Activated CD4-positive, alpha-beta T cell treated with anti-CD3 and anti-CD28 coated beads, Interleukin-2, amount 10 ng/mL, durations not matched to agents 24 days and 14 days (primary cell): ENCODE measurements at regions not wholly inside any gene's neighbourhood (a gene's known extent, or its start where the extent isn't known, plus 50 kb on each side); places are given as distances from the start of the nearest gene placed in this dataset.

ENCODE experiments used
- DNase-seq: peaks from one replicate; pipeline ENCODE4 v3.0.0; 2022
- H3K27ac Mint-ChIP-seq: one replicate; pipeline ENCODE4 v1.8.0; 2022; ENCODE audit warnings: mild to moderate bottlenecking, mixed read lengths
- H3K27me3 Mint-ChIP-seq: one replicate; pipeline ENCODE4 v1.8.0; 2022; ENCODE audit warnings: mixed read lengths
- H3K36me3 Mint-ChIP-seq: one replicate; pipeline ENCODE4 v1.8.0; 2022; ENCODE audit warnings: low read depth, mild to moderate bottlenecking, mixed read lengths
- H3K4me1 Mint-ChIP-seq: one replicate; pipeline ENCODE4 v1.8.0; 2021; ENCODE audit warnings: mixed read lengths
- H3K4me3 Mint-ChIP-seq: one replicate; pipeline ENCODE4 v1.8.0; 2022; ENCODE audit warnings: mild to moderate bottlenecking, moderate library complexity, mixed read lengths
- H3K9me3 Mint-ChIP-seq: one replicate; pipeline ENCODE4 v1.8.0; 2021; ENCODE audit warnings: mixed read lengths
- intact Hi-C: fragments of 100-400 bp; cut with micrococcal nuclease; formaldehyde crosslinking; loops from one replicate; pipeline ENCODE4 v1.15.1; 2023

DNA sequence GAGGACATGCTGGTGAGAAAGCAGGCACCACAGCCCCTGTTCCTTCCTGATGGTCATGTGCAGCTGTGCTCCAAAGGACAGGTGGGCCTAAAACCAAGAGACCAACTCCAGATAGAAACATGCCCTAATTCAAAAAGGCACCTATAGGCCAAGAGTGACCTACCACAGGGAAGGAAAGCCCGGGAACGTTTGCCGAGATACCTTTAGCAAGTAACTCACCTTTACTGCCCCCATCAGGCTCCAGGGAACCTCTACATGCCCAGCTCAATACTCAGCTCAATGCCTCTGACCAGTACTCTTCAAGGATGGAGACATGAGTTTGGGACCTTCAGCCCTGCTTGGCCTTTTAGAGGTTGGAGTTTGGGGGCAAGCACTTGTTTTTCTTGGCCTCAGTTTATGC, 172.8 kb upstream of the FSTL4 start:
- intact Hi-C loops: no loop called here
- H3K4me3 Mint-ChIP-seq: no peak overlapping the region
- H3K36me3 Mint-ChIP-seq: no peaks in the 10 kb centered on the region
- H3K27me3 Mint-ChIP-seq: no peaks in the 10 kb centered on the region
- no peaks in the 10 kb centered on the region for H3K4me1 Mint-ChIP-seq
- no peak for DNase-seq
- peaks cover 5% of the 10 kb centered on the region for H3K9me3 Mint-ChIP-seq
- H3K27ac Mint-ChIP-seq: no peak overlapping the region

DNA sequence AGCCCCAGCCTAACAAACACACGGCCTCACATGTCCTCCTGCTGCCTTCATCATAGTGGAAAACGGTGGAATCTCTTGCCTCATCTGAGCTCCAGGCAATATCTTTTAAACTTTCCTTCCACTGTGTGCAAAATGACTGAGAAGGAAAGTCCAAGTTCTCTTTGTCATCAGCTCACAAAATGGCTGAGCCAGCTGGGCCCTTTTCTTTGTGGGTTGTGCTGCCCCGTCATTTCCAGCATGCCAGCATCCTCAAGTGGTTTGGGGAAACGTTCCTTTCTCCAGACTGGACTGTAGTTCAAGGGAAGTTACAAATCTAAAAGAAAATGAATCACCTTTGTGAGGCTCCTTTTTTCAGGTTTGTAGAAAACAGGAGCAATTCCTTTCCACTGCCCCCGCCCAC, 171.1 kb upstream of the FSTL4 start:
- H3K4me3 Mint-ChIP-seq: no peak overlapping the region
- no peaks in the 10 kb centered on the region for H3K27me3 Mint-ChIP-seq
- intact Hi-C loops: no loop called here
- no peaks in the 10 kb centered on the region for H3K36me3 Mint-ChIP-seq
- H3K9me3 Mint-ChIP-seq: peaks cover 5% of the 10 kb centered on the region
- H3K4me1 Mint-ChIP-seq: no peaks in the 10 kb centered on the region
- DNase-seq: no peak
- no peak overlapping the region for H3K27ac Mint-ChIP-seq

DNA sequence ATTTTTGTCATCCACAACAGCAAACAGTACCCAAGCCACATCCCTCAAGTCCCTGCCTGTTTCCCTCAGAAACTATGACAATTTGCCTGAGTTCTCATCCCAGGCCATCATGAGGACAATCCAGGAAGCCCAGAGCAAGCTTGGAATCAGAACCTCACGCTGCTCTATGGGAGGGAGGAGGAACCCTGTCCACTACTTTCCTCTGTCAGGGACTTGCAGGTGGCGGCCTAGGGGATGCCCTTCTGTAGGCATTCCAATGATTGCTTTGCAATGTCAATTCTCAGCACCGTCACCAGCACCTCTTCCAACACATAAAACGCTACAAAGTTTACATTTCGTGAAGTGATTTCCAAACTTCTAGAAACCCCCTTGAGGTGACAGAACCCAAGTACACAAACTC, 170.4 kb upstream of the FSTL4 start:
- Mint-ChIP-seq H3K36me3 (no peaks in the 10 kb centered on the region), H3K4me3 (no peak overlapping the region)
- intact Hi-C loops: no loop called here

DNA sequence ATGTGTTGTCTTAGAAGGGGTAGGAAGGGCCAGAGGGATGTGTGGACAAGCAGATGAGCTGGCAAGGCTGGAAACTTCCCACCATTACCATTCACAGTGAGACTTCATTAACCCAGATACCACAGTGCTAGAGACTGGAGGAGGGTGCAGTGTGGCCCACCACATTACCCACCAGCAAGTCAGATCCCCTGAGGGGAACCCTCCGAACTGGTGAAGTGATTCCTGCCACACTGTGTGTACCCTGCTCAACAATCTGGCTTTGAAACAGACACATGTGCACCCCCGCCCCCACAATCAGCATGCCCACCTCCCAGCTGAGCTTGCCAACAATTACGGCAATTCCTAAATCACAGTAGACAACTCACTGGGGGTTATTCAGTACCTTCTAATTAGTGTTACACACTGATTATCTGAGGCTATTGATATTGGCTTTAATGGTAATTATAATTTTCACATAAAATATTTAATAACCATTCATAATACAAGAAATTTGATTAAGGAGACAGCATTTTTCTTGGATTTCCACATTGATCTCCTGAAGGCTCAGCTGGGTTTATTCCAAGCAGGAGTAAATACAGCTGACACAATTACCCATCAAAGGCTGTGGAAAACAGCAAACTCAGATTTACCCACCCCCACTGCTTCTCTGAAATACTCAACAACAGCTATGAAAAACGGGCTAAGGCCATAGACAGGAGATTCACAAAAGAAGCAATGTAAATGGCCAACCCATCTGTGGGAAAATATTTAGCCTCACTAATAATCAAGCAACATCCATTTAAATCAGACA, 169.3 kb upstream of the FSTL4 start:
- no peaks in the 10 kb centered on the region for H3K36me3 Mint-ChIP-seq
- H3K27me3 Mint-ChIP-seq: no peaks in the 10 kb centered on the region
- no peak overlapping the region for H3K27ac Mint-ChIP-seq
- peaks cover 5% of the 10 kb centered on the region for H3K9me3 Mint-ChIP-seq
- H3K4me3 Mint-ChIP-seq: no peak overlapping the region
- no peaks in the 10 kb centered on the region for H3K4me1 Mint-ChIP-seq
- intact Hi-C loops: no loop called here
- no peak for DNase-seq

More for the DNA sequence above, 170.4 kb upstream of the FSTL4 start:
- Mint-ChIP-seq H3K9me3 (peaks cover 5% of the 10 kb centered on the region), H3K4me1 (no peaks in the 10 kb centered on the region), H3K27ac (no peak overlapping the region), H3K27me3 (no peaks in the 10 kb centered on the region)
- no peak for DNase-seq

DNA sequence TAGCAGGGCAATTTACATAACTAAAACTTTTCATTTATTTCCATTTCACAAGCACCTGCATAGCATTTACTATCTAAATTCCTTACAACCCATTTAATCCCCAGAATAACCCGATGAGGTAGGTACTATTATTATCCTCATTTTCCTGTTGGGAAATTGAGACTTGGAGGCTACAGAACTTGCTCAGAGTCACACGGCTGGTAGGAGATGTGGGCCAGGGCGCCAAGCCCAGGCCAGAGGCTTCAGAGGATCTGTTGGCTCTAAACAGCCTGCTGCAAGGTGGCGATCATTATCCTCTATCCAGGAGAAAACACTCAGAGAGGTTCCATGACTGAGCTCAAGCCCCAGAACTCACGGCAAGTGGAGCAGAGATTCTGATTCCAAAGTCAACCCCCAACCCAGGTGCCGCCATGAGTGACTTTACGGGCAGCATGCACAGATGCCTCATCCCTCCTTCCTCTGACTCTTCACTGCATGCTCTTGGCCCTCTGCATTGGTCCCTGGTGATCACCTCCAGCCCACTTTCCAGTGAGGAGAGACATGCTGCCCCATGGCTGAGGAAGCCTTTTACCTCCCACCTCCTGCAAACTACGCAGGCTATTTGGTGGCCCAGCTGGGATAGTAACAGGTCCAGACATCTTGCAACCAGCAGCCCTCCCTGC, 168.4 kb upstream of the FSTL4 start:
- H3K9me3 Mint-ChIP-seq: peaks cover 5% of the 10 kb centered on the region
- no peaks in the 10 kb centered on the region for H3K4me1 Mint-ChIP-seq
- no peaks in the 10 kb centered on the region for H3K36me3 Mint-ChIP-seq
- no peak overlapping the region for H3K27ac Mint-ChIP-seq
- H3K27me3 Mint-ChIP-seq: no peaks in the 10 kb centered on the region
- no peak overlapping the region for H3K4me3 Mint-ChIP-seq
- DNase-seq: no peak
- intact Hi-C loops: no loop called here

DNA sequence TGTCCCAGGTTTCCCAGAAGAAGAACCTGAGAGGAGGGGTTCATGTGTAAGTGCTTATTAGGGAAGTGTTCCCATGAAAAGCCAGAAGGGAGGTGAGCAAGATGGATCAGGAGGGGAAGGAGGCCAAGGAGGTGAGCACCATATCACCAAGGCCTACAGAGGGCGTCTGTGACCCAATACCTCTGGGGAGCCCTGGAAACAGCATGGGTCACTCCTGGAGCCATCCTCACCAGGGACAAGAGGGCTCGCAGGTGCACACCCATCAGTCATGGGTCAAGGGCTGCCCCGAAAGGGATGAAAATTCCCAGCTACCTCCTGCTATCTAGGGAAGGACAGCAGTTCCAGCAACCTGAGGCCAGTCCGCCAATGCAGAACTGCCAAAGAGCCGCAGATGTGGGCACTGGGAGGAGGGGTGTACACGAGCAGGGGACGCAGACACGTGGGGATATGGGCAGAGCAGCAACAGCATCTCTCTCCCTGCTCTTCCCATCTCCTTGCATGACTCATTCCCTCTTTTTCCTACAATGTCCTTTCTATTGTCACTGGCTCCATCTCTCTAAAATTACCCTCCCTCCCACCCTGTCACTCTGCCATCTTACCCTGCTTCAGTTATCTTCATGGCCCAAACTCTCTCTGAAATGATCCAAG, 167.6 kb upstream of the FSTL4 start:
- H3K27me3 Mint-ChIP-seq: no peaks in the 10 kb centered on the region
- no peak overlapping the region for H3K27ac Mint-ChIP-seq
- no peak overlapping the region for H3K4me3 Mint-ChIP-seq
- no peaks in the 10 kb centered on the region for H3K36me3 Mint-ChIP-seq
- no peak for DNase-seq
- H3K9me3 Mint-ChIP-seq: peaks cover 3% of the 10 kb centered on the region
- intact Hi-C loops: no loop called here
- no peaks in the 10 kb centered on the region for H3K4me1 Mint-ChIP-seq

DNA sequence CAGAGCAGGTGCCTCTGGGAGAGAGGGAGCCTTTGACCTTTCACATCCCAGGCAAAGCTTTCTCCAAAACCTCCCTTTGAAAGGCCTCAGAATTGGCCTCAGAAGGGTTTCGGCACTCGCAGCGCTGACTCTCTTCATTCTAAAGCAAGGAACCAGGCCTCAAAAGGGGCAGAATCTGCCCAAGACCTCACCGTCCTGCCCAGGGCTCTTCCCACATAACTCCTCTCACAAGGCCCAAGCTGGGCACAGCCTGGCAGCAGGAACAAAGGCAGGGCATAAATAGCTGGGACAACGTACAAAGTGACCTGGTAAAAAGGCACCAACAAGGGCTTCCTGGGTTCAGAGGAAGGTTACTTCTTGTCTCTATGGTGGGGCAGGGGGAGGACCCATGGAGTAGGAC, 166.3 kb upstream of the FSTL4 start:
- no peaks in the 10 kb centered on the region for H3K9me3 Mint-ChIP-seq
- DNase-seq: no peak
- no peaks in the 10 kb centered on the region for H3K36me3 Mint-ChIP-seq
- no peak overlapping the region for H3K4me3 Mint-ChIP-seq
- intact Hi-C loops: no loop called here
- H3K4me1 Mint-ChIP-seq: no peaks in the 10 kb centered on the region
- H3K27me3 Mint-ChIP-seq: peaks cover 3% of the 10 kb centered on the region
- H3K27ac Mint-ChIP-seq: no peak overlapping the region

DNA sequence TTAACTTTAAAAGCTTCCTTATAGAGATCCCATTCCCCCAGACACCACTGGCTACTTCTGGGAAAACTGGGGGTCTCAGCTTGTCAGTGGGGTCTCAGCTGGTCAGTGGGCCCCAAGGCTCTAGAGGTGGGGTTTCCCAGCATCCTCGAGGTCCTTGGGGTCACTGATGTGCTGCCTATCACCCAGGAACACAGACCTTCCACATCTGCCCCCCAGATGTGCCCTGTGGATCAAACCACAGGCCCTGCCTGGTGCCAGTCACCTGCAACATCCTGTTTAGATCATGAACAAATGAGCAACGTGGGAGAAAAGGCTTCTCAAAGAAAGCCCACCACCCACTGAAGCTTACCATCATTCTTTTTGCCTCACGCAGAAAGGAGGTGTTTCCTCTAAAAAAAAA, 165.6 kb upstream of the FSTL4 start:
- Mint-ChIP-seq H3K27ac (no peak overlapping the region), H3K27me3 (peaks cover 8% of the 10 kb centered on the region), H3K4me1 (no peaks in the 10 kb centered on the region), H3K36me3 (no peaks in the 10 kb centered on the region), H3K4me3 (no peak overlapping the region), H3K9me3 (no peaks in the 10 kb centered on the region)
- no peak for DNase-seq
- intact Hi-C loops: no loop called here

DNA sequence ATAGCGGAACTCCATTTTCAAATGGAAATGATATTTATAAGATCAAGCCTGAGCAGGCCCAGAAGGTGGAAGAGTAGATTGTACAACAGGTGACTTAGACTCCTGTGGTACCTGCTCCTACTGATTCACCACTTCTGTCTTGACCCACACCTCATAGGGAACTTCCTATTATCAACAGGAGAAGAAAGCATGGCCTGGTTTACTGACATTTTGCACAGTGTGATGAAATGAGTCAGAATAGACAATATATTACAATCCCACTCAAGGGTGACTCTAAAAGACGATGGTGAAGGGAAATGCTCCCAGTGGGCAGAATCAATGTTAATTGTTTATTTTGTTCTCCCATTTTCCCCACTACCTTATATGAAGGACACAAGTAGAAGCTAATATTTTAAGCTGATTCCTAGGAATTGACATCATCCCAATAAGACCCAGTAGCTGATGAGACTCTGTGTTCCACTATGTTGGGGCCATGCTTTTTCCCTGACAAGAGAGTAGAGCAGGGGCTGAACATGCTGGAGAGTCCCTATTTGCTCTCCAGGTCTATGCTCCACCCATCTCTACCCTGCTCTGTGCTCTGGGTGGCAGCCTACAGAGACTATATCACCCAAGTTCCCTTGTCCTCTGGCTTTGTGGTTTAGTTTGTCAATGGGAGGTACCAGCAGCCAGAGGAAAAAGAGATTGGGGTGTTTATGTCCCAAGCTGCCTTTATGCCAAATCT, 163.4 kb upstream of the FSTL4 start:
- intact Hi-C loops: no loop called here
- Mint-ChIP-seq H3K4me3 (no peak overlapping the region), H3K27me3 (peaks cover 14% of the 10 kb centered on the region), H3K4me1 (no peaks in the 10 kb centered on the region), H3K36me3 (no peaks in the 10 kb centered on the region), H3K9me3 (peaks cover 5% of the 10 kb centered on the region), H3K27ac (no peak overlapping the region)
- DNase-seq: no peak

DNA sequence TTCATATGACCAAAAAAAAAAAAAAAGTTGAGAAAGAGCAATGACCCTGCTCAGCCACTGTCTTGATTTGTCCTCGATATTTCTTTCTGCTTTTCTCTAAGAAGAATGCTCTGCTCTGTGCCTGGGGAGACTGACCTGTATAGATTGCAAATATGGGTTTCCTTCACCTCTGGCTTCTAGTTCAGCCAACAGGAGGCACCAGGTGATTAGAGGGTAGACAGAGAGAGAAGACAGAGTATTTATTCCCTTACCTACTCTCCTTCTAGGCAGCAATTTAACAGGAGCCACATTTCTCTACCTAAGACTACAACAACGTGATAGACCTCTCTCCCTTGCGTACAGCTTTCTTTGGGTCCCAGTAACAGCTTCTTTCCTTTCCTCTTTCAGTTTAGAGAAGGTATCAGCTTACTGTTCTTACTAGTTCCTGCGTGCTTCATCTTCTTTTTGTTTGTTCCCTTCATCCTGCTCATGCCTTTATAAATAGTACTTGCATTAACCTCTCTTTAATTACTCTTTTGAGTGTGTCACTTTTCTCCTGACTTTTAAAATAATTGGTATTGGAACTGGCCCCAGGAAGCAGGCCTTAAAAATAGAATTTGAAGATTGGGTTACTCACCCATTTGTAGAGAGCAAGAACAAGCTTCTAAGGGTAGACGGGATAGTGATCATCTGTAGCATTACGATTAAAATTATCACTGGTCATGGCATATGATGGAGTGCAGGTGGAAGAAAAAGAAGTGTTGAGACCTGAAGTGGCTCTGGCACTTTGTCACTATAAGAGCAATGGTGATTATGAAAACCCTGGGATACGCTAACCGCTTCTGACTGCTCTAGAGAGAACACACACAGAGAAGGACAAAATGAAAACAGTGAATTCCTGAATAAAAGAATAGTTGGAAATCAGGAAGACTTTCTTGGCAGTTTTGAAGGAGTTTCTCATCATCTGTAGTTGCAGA, 161.2 kb upstream of the FSTL4 start:
- Mint-ChIP-seq H3K36me3 (no peaks in the 10 kb centered on the region), H3K4me1 (no peaks in the 10 kb centered on the region), H3K4me3 (no peak overlapping the region), H3K27ac (no peak overlapping the region), H3K9me3 (peaks cover 8% of the 10 kb centered on the region), H3K27me3 (peaks cover 23% of the 10 kb centered on the region)
- DNase-seq: no peak
- intact Hi-C loops: no loop called here

DNA sequence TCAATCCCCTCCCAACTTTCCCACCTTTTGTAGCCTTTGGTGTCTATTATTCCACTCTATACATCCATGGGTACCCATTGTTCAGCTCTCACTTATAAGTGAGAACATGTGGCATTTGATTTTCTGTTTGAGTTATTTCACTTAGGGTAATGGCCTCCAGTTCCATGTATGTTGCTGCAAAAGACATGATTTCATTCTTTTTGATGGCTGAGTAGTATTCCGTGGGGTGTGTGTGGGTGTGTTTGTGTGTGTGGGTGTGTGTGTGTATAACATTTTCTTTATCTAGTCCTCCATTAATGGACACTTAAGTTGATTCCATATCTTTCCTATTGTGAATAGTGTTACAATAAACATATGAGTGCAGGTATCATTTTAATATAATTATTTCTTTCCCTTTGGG, 157.5 kb upstream of the FSTL4 start:
- no peaks in the 10 kb centered on the region for H3K4me1 Mint-ChIP-seq
- H3K27me3 Mint-ChIP-seq: peaks cover 29% of the 10 kb centered on the region
- H3K4me3 Mint-ChIP-seq: no peak overlapping the region
- H3K36me3 Mint-ChIP-seq: no peaks in the 10 kb centered on the region
- no peak overlapping the region for H3K27ac Mint-ChIP-seq
- intact Hi-C loops: no loop called here
- peaks cover 8% of the 10 kb centered on the region for H3K9me3 Mint-ChIP-seq
- DNase-seq: no peak

DNA sequence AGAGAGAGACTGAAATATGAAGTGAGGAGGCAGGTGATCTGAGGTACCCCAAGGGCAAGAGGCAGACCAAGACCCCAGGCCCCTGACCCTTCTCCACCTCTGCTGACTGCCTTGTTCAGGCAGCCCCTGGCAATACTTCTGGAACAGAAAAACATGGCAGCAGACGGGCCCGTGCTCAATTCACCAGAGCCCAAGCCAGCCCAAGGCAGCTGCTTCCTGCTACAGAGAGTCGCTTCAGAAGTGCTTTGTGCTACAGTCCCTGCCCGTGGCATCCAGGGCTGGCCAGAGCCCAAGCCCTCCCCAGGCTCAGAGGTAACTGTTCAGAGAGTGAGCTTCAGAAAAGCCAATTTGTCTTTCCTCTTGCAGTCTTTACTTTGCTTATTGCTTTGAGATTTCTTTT, 151.4 kb upstream of the FSTL4 start:
- Mint-ChIP-seq H3K27ac (no peak overlapping the region), H3K9me3 (no peaks in the 10 kb centered on the region), H3K27me3 (peaks cover 18% of the 10 kb centered on the region), H3K36me3 (no peaks in the 10 kb centered on the region), H3K4me1 (no peaks in the 10 kb centered on the region), H3K4me3 (no peak overlapping the region)
- no peak for DNase-seq
- intact Hi-C loops: no loop called here

DNA sequence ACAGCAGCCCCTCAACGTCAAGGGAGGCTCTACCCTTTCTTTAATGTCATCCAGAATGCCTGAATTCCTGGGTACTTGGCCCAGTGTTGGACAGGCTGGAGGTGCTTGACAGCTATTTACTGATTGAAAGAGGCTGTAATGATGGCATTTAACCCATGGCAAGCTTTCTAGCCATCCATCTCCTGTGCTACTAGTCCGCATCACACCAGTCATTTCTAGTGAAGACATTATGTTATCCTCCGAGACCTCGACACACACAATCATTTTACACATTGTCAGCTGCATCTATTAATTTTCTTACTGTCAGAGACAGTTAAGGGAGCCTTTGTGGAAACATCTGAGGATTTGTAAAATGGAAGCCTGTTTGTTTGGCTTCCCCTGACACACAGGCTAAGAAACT, 149.3 kb upstream of the FSTL4 start:
- Mint-ChIP-seq H3K36me3 (no peaks in the 10 kb centered on the region), H3K27me3 (peaks cover 29% of the 10 kb centered on the region), H3K27ac (no peak overlapping the region), H3K4me1 (no peaks in the 10 kb centered on the region), H3K4me3 (no peak overlapping the region), H3K9me3 (no peaks in the 10 kb centered on the region)
- intact Hi-C loops: no loop called here
- DNase-seq: no peak
